ENCODE measurements at regions not wholly inside any gene's neighbourhood (a gene's known extent, or its start where the extent isn't known, plus 50 kb on each side); places are given as distances from the start of the nearest gene placed in this dataset.
"Not testable (repeated sequence)": the region's sequence is repeated elsewhere in the genome, so short reads cannot be mapped to it uniquely, and the experiment has no call there.

- H3K9me3 Mint-ChIP-seq = peaks cover 5 to 6% of the 10 kb centered on the region in 2 donors
- no peak overlapping the region for H3K4me3 Mint-ChIP-seq
- ATAC-seq (no peak), DNase-seq (no peak)
- no peak overlapping the region for H3K27ac Mint-ChIP-seq
- no peaks in the 10 kb centered on the region for H3K4me1 Mint-ChIP-seq
- no peaks in the 10 kb centered on the region for H3K27me3 Mint-ChIP-seq
Observed at GRCh38 chr6:8628063-8628462, 192.7 kb upstream of the SLC35B3 start.

GRCh38 chr6:8627085-8627861 lies 191.9 kb upstream of the SLC35B3 start:
- no peaks in the 10 kb centered on the region for H3K4me1 Mint-ChIP-seq
- H3K27me3 Mint-ChIP-seq = no peaks in the 10 kb centered on the region
- no peak overlapping the region for H3K27ac Mint-ChIP-seq
- ATAC-seq = no peak
- no peak for DNase-seq
- H3K9me3 Mint-ChIP-seq = peaks cover 2 to 5% of the 10 kb centered on the region in 2 donors
- no peak overlapping the region for H3K4me3 Mint-ChIP-seq

- ATAC-seq (no peak), DNase-seq (no peak)
- H3K27me3 Mint-ChIP-seq = no peaks in the 10 kb centered on the region
- no peak overlapping the region for H3K27ac Mint-ChIP-seq
- no peaks in the 10 kb centered on the region for H3K4me1 Mint-ChIP-seq
- H3K4me3 Mint-ChIP-seq = no peak overlapping the region
- no peaks in the 10 kb centered on the region for H3K9me3 Mint-ChIP-seq
Observed at GRCh38 chr6:8624665-8625064, 189.3 kb upstream of the SLC35B3 start.

GRCh38 chr6:8623441-8623840 lies 188.1 kb upstream of the SLC35B3 start:
- H3K4me1 Mint-ChIP-seq = no peaks in the 10 kb centered on the region
- ATAC-seq (no peak), DNase-seq (no peak)
- no peaks in the 10 kb centered on the region for H3K27me3 Mint-ChIP-seq
- H3K9me3 Mint-ChIP-seq = peaks cover 0 to 2% of the 10 kb centered on the region in 2 donors
- no peak overlapping the region for H3K27ac Mint-ChIP-seq
- no peak overlapping the region for H3K4me3 Mint-ChIP-seq

- H3K4me1 Mint-ChIP-seq = no peaks in the 10 kb centered on the region
- H3K27ac Mint-ChIP-seq = no peak overlapping the region
- no peaks in the 10 kb centered on the region for H3K27me3 Mint-ChIP-seq
- no peak overlapping the region for H3K4me3 Mint-ChIP-seq
- ATAC-seq = no peak
- H3K9me3 Mint-ChIP-seq = peaks cover 7 to 8% of the 10 kb centered on the region in 2 donors
- no peak for DNase-seq
Observed at GRCh38 chr6:8619853-8620252, 184.5 kb upstream of the SLC35B3 start.

- H3K27me3 Mint-ChIP-seq, H3K27ac Mint-ChIP-seq, DNase-seq, ATAC-seq, H3K4me3 Mint-ChIP-seq, H3K4me1 Mint-ChIP-seq, H3K9me3 Mint-ChIP-seq: not testable (repeated sequence)
Observed at GRCh38 chr6:8619408-8619807, 184.1 kb upstream of the SLC35B3 start.

GRCh38 chr6:8608737-8609136 lies 173.4 kb upstream of the SLC35B3 start:
- no peak overlapping the region for H3K4me3 Mint-ChIP-seq
- no peaks in the 10 kb centered on the region for H3K4me1 Mint-ChIP-seq
- H3K27ac Mint-ChIP-seq = no peak overlapping the region
- peaks cover 12 to 16% of the 10 kb centered on the region in 2 donors for H3K9me3 Mint-ChIP-seq
- peaks cover 7% of the 10 kb centered on the region for H3K27me3 Mint-ChIP-seq
- DNase-seq (no peak), ATAC-seq (no peak)

- no peak for ATAC-seq
- H3K4me1 Mint-ChIP-seq = no peaks in the 10 kb centered on the region
- peaks cover 5 to 7% of the 10 kb centered on the region in 2 donors for H3K9me3 Mint-ChIP-seq
- H3K27ac Mint-ChIP-seq = no peak overlapping the region
- no peaks in the 10 kb centered on the region for H3K27me3 Mint-ChIP-seq
- no peak for DNase-seq
- no peak overlapping the region for H3K4me3 Mint-ChIP-seq
Observed at GRCh38 chr6:8589941-8590729, 154.8 kb upstream of the SLC35B3 start.

GRCh38 chr6:8588176-8588575 lies 152.8 kb upstream of the SLC35B3 start:
- no peak for ATAC-seq
- H3K4me3 Mint-ChIP-seq = no peak overlapping the region

GRCh38 chr6:8583291-8583690 lies 147.9 kb upstream of the SLC35B3 start:
- Mint-ChIP-seq H3K27ac (no peak overlapping the region), H3K4me3 (no peak overlapping the region), H3K4me1 (no peaks in the 10 kb centered on the region), H3K9me3 (no peaks in the 10 kb centered on the region), H3K27me3 (no peaks in the 10 kb centered on the region)
- DNase-seq (no peak), ATAC-seq (no peak)

More at GRCh38 chr6:8588176-8588575, 152.8 kb upstream of the SLC35B3 start:
- H3K9me3 Mint-ChIP-seq = no peaks in the 10 kb centered on the region
- no peaks in the 10 kb centered on the region for H3K4me1 Mint-ChIP-seq
- H3K27ac Mint-ChIP-seq = no peak overlapping the region
- H3K27me3 Mint-ChIP-seq = no peaks in the 10 kb centered on the region
- no peak for DNase-seq

GRCh38 chr6:8579372-8579771 lies 144.0 kb upstream of the SLC35B3 start:
- no peak for DNase-seq
- H3K4me1 Mint-ChIP-seq = no peaks in the 10 kb centered on the region
- no peaks in the 10 kb centered on the region for H3K27me3 Mint-ChIP-seq
- no peak overlapping the region for H3K4me3 Mint-ChIP-seq
- H3K9me3 Mint-ChIP-seq = no peaks in the 10 kb centered on the region
- H3K27ac Mint-ChIP-seq = no peak overlapping the region
- ATAC-seq = no peak

GRCh38 chr6:8578006-8578405 lies 142.7 kb upstream of the SLC35B3 start:
- Mint-ChIP-seq H3K27me3 (no peaks in the 10 kb centered on the region), H3K9me3 (no peaks in the 10 kb centered on the region), H3K27ac (no peak overlapping the region), H3K4me3 (no peak overlapping the region), H3K4me1 (no peaks in the 10 kb centered on the region)
- ATAC-seq (no peak), DNase-seq (no peak)

GRCh38 chr6:8574749-8575468 lies 139.6 kb upstream of the SLC35B3 start:
- H3K27ac Mint-ChIP-seq = peak overlapping the region in 1 of 2 donors; percentile 79

GRCh38 chr6:8574311-8574710 lies 139.0 kb upstream of the SLC35B3 start:
- H3K9me3 Mint-ChIP-seq = no peaks in the 10 kb centered on the region
- H3K27ac Mint-ChIP-seq = no peak overlapping the region

More at GRCh38 chr6:8574749-8575468, 139.6 kb upstream of the SLC35B3 start:
- no peaks in the 10 kb centered on the region for H3K27me3 Mint-ChIP-seq
- no peak overlapping the region for H3K4me3 Mint-ChIP-seq
- ATAC-seq (no peak), DNase-seq (no peak)
- no peaks in the 10 kb centered on the region for H3K9me3 Mint-ChIP-seq
- H3K4me1 Mint-ChIP-seq = no peaks in the 10 kb centered on the region

GRCh38 chr6:8570256-8570920 lies 135.0 kb upstream of the SLC35B3 start:
- Mint-ChIP-seq H3K27me3 (no peaks in the 10 kb centered on the region), H3K27ac (no peak overlapping the region), H3K4me1 (no peaks in the 10 kb centered on the region), H3K4me3 (no peak overlapping the region), H3K9me3 (no peaks in the 10 kb centered on the region)
- DNase-seq = no peak
- no peak for ATAC-seq

More at GRCh38 chr6:8574311-8574710, 139.0 kb upstream of the SLC35B3 start:
- H3K4me3 Mint-ChIP-seq = no peak overlapping the region
- H3K4me1 Mint-ChIP-seq = no peaks in the 10 kb centered on the region
- no peaks in the 10 kb centered on the region for H3K27me3 Mint-ChIP-seq
- ATAC-seq = no peak
- DNase-seq = no peak

Measured in stimulated activated naive CD8-positive, alpha-beta T cell treated with anti-CD3 and anti-CD28 coated beads, Interleukin-15, amount 100 ng/mL, for 72 hours (primary cell).